ENCODE measurements at regions not wholly inside any gene's neighbourhood (a gene's known extent, or its start where the extent isn't known, plus 50 kb on each side); places are given as distances from the start of the nearest gene placed in this dataset.

GRCh38 chr22:34038801-34039555, 118.7 kb upstream of the LARGE1 start:
- no peak for DNase-seq
- intact Hi-C loops (cut with DNase I), result no loop called here

- intact Hi-C loops (cut with DNase I), result no loop called here
- DNase-seq, result no peak
Measured at GRCh38 chr22:34045311-34045710, 125.0 kb upstream of the LARGE1 start.

GRCh38 chr22:34055525-34056200, 135.4 kb upstream of the LARGE1 start:
- intact Hi-C loops (cut with DNase I), result no loop called here
- peak in 2 of 10 donors; percentile 32 to 69 for DNase-seq

DNA sequence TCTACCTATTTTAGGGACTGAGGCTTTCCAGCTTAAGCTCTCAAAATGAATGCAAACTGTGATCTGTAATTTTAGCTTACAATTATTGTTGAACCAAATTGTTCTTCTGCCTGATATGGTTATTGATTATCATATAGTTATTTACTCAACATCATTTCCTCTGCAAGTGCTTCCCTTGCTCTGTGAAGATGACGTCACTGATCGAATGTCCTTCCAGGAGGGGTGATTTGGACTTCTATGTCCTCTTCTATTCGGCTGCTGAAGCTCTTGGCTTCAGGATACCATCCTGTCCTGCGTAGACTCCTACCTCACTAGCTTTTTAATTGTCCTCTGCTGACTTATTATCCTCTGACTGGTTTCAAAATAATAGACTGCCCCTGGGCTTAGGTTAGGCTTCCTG, 137.4 kb upstream of the LARGE1 start:
- no peak for DNase-seq
- intact Hi-C loops (cut with DNase I), result no loop called here

- intact Hi-C loops (cut with DNase I), result no loop called here
Measured at GRCh38 chr22:34064696-34065095, 144.4 kb upstream of the LARGE1 start.

GRCh38 chr22:34067031-34067430, 146.8 kb upstream of the LARGE1 start:
- intact Hi-C loops (cut with DNase I), result no loop called here
- DNase-seq, result peak in 8 of 10 donors; percentile 44 to 95 (median 74)

More at GRCh38 chr22:34064696-34065095, 144.4 kb upstream of the LARGE1 start:
- no peak for DNase-seq

- intact Hi-C loops (cut with DNase I), result no loop called here
- no peak for DNase-seq
Measured at GRCh38 chr22:34068001-34068400, 147.7 kb upstream of the LARGE1 start.

- intact Hi-C loops (cut with DNase I), result no loop called here
- DNase-seq, result peak in 1 of 10 donors; percentile 33
Measured at GRCh38 chr22:34070051-34070450, 149.8 kb upstream of the LARGE1 start.

DNA sequence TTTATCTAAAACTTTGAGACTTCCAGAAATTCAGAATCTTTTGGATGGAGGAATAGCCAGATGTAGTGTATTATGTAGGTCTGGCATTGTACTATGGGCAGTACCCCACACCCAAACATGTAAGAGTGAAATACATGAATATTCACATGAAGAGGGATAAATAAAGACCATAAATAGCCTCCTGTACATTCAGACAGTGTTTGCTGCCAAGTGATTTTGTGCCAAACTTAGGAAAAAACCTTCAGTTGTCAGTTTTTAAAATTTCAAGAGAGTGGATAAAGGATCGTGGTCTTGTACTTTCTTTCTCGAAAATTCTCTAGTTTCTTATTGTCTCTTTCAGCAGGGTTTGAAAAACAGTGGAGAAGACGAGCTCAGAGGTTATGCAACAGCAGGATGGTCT, 150.3 kb upstream of the LARGE1 start:
- intact Hi-C loops (cut with DNase I), result no loop called here
- DNase-seq, result no peak

- intact Hi-C loops (cut with DNase I), result no loop called here
Measured at GRCh38 chr22:34072585-34072984, 152.3 kb upstream of the LARGE1 start.

GRCh38 chr22:34080433-34080832, 160.2 kb upstream of the LARGE1 start:
- intact Hi-C loops (cut with DNase I), result no loop called here

More at GRCh38 chr22:34072585-34072984, 152.3 kb upstream of the LARGE1 start:
- DNase-seq, result peak in 7 of 10 donors; percentile 9 to 91 (median 41)

DNA sequence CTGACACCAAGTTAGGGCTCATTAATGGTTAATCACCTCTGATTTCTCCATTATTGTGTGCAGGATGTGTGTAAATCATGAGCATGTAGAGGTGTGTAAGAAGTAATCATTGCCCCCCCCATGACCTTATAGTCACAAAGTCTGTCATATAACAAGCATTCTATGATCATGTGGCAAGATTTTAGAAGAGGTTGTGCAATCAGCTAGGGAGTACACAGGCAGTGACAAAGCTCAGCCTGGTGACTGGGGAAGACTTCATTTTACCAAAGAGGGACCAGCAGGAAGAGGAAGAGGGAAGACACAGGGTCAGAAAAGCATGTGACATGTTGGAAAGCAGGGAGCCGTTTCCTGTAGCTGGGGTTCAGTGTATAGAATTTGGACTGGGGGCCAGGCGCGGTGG, 176.5 kb upstream of the LARGE1 start:
- intact Hi-C loops (cut with DNase I), result no loop called here
- DNase-seq, result no peak

More at GRCh38 chr22:34080433-34080832, 160.2 kb upstream of the LARGE1 start:
- DNase-seq, result no peak

DNA sequence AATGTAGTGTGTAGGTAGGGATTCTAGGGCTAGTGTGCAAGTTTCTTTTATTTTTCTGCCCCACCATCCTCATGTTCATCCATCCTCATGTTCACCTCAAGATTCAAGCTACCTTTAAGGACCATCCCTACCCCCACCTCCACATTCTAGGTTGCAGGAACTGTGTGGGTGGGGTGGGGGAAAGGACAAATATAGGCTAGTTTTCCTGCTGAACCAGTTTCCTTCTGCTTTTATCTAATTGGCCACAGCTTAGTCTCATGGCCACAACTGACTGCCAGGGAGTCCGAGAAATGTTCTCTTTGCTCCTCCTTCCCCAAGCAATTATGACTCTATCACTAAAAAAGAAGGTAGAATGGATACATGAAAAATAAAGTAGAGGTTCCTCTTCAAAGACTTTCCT, 179.0 kb upstream of the LARGE1 start:
- intact Hi-C loops (cut with DNase I), result no loop called here
- DNase-seq, result no peak

DNA sequence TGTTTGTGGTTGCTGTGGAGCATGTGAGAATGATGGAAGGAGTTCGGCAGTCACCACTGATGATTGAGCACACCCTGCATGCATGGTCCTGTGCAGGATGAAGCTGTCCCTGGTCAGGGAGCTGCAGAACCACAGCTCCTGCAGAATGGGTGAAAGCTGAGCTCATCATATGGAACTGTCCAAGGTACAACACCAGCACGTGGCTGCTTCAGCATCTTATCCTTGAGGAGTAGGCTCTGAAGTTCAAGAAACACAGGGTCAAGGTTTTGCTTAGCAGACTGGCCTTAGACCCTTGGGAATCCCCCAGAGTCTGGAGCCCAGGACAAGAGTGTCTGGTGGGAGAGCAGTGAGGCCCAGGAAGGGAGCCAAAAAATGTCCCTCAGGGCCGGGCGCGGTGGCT, 182.4 kb upstream of the LARGE1 start:
- intact Hi-C loops (cut with DNase I), result no loop called here
- DNase-seq, result no peak

DNA sequence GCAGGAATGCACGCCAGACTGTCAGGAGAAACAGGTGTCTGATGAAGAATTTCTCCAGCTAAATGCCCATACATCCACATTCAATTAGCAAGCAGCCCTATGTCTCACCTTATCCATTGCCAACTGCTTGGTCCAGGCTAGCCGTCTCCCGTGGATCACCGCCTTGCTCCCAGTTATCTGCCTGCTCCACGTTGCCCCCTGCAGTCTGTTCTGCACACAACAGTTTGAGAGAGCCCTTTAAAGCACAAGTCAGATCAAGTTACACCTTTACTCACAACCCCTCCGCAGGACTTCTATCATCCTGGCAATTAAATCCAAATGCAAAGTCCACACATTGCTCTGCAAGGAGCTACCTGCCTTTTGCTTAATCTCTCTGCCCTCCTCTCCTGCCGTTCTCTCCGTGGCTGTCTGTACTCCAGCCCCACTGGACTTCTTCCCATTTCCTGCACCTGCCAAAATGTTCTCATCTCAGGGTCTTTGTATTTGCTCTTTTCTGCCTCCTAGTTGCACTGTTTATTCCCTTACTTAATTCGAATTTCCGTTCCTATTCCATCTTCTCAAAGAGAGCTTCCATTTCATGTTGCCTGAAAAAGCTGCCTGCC, 185.3 kb upstream of the LARGE1 start:
- intact Hi-C loops (cut with DNase I), result loop anchor here (1.0 kb wide), 1 partner anchor 182 kb away; no protein-coding TSS in a partner anchor
- DNase-seq, result peak; percentile 40 to 95 (median 72)

GRCh38 chr22:34108168-34108567, 187.9 kb upstream of the LARGE1 start:
- intact Hi-C loops (cut with DNase I), result no loop called here
- no peak for DNase-seq

- intact Hi-C loops (cut with DNase I), result loop anchor here (5.0 kb wide), 1 partner anchor 809 kb away; no protein-coding TSS in a partner anchor
Measured at GRCh38 chr22:34111210-34111824, 191.0 kb upstream of the LARGE1 start.

DNA sequence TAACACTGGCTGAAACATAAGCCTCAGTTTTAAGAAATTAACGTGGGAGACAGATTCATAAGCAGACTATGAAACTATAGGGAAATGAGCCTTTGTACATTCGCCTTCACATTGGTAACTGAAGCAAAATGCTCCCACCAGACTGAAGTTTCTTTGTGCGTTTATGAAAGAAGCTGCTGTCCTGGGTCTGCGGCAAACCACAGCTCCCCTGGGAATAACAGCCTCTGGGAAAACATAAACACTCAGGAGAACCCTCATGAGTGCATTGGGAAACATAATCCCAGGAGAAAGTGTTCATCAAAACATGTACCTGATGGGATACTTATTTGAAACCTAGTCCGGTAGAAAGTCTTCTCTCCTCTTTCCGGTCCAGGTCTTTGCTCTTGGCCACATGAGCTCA, 193.1 kb upstream of the LARGE1 start:
- intact Hi-C loops (cut with DNase I), result loop anchor here (5.0 kb wide), 1 partner anchor 811 kb away; no protein-coding TSS in a partner anchor
- DNase-seq, result no peak

More at GRCh38 chr22:34111210-34111824, 191.0 kb upstream of the LARGE1 start:
- DNase-seq, result peak in 3 of 10 donors; percentile 12 to 24 (median 20)

GRCh38 chr22:34114406-34114805, 194.1 kb upstream of the LARGE1 start:
- DNase-seq, result no peak
- intact Hi-C loops (cut with DNase I), result loop anchor here (5.0 kb wide), 1 partner anchor 812 kb away; no protein-coding TSS in a partner anchor

GRCh38 chr22:34115722-34116121, 195.4 kb upstream of the LARGE1 start:
- intact Hi-C loops (cut with DNase I), result no loop called here
- no peak for DNase-seq

DNA sequence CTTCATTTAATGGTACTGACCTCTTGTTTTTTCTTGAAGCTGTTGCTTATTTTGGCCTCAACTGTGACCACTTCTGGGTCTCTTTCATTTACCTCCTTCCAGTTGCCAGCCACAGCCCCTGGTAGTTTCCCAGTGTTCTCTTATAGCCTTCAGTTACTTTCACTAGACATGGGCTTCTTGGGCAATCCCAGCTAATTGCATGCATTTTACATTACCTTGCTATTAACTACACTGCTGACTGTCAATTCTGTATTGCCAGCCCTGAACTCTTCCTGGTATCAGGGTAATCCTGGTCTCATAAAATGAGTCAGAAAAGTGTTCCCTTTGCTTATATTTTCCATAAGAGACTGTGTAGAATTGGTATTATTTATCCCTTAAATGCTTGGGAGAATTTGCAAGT, 195.8 kb upstream of the LARGE1 start:
- intact Hi-C loops (cut with DNase I), result no loop called here
- no peak for DNase-seq
